ENCODE measurements at regions not wholly inside any gene's neighbourhood (a gene's known extent, or its start where the extent isn't known, plus 50 kb on each side); places are given as distances from the start of the nearest gene placed in this dataset.

DNA sequence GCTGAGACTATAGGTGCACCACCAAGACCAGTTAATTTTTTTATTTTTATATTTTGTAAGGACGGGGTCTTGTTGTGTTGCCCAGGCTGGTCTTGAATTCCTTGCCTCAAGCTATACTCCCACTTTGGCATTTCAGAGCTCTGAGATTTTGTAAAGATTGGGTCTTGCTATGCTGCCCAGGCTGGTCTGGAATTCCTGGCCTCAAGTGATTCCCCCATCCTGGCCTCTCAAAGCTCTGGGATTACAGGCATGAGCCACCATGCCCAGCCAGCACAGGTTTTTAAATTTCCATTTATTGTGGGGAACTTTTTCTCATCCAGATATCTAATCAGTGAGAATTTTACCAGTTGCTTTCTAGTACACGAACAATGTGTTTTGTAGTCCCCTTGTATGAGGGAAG lies 156.1 kb upstream of the VLDLR start:
- no peak for DNase-seq

GRCh38 chr9:2465921-2466460 lies 155.6 kb upstream of the VLDLR start:
- DNase-seq: no peak

DNA sequence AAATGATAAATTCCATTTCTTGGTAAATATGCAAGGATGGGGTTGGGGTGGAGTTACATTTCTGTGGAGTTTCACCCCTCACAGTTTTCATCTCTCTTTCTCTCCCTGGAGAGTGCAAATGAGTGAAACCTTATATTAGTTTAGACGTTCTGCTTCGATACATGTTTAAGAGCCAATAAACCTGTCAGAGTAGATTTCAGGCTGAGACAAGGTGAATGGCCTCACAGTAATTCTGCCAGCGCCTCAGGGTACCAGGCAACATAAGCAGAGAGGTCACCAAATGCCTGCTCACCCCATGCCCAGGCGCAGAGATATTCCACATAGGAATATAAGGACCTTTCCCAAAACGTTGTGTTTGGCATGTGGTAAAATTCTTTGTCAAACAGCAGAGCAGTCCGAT lies 154.9 kb upstream of the VLDLR start:
- no peak for DNase-seq

DNA sequence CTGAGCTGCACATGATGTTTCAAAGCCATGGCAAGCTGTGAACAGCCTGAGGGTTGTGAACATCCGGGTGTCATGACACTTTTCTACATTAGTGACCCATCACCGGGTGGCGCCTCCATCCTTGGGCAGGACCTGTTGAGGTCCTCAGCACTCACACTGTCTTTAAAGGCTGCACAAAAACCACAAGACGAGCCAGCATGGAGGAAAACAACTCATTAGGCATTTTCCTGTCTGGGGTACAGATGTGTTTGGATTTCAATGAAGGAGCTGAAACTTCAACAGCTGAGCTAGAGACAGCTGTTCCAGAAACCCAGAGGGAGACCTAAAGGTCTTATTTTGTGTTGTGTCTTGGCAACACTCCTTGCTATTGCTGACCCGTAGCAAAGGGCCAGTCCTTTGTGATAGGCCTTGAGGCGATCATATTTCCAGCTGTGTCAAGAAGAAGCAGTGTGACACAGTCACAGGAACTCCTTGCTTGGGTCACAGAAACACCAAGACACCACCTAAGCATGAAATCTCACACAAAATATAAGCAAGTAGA lies 151.8 kb upstream of the VLDLR start:
- DNase-seq: no peak

DNA sequence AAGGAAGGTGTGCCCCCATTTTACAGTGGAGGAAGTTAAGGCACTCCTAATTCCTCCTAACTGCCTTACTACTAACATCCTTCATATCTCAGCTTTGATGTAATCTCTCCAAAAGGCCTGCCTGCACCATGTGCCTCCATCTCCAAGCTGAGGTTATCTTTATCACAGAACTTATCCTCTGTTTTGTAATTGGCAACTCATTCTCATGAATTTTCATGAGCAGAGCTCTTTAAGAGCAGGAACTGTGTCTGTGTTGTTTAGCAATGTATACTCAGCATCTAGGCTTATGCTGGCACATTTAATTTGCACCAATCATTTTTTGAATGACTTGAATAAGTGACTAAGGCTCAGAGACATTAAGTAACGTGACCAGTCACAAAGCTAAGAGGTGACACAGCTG lies 147.9 kb upstream of the VLDLR start:
- DNase-seq: no peak

GRCh38 chr9:2477755-2478154 lies 143.8 kb upstream of the VLDLR start:
- no peak for DNase-seq

DNA sequence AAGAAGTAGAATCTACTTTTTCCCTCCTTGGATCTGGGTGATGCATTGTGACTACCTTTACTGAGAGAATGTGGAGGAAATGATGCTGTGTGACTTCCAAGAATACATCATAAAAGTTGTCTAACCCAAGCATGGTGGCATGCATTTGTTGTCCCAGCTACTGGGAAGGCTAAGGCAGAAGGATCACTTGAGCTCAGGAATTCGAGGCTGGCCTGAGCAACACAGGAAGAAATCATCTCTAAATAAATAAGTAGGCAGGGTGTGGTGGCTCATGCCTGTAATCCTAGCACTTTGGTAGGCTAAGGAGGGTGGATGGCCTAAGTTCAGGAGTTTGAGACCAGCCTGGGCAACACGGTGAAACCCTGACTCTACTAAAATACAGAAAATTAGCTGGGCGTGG lies 143.2 kb upstream of the VLDLR start:
- DNase-seq: no peak

GRCh38 chr9:2479056-2479565 lies 142.5 kb upstream of the VLDLR start:
- DNase-seq: no peak

GRCh38 chr9:2480255-2480837 lies 141.2 kb upstream of the VLDLR start:
- DNase-seq: no peak

DNA sequence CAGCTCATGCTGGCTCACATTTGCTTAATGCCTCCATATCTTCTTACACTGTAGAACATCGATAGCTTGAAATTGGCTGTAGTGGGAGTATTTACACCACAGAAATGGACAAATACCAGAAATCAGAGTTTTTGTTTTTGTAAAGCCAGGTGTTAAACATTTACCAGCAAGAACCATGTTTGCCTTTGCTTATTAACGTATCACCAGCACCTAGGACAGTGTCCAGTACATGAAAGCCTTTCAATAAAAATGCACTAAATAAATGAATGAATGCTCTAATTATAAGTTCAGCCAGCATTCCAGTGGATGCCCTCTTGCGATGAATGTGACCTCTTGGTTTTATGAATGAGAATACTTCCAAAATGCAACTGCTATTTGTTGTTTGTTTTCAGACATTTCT lies 140.4 kb upstream of the VLDLR start:
- DNase-seq: no peak

GRCh38 chr9:2486988-2487387 lies 134.6 kb upstream of the VLDLR start:
- no peak for DNase-seq

- no peak for DNase-seq
Observed at GRCh38 chr9:2489838-2490314, 131.7 kb upstream of the VLDLR start.

- no peak for DNase-seq
Observed at GRCh38 chr9:2492161-2492560, 129.4 kb upstream of the VLDLR start.

GRCh38 chr9:2493109-2493508 lies 128.5 kb upstream of the VLDLR start:
- no peak for DNase-seq

GRCh38 chr9:2493529-2493928 lies 128.1 kb upstream of the VLDLR start:
- DNase-seq: no peak

- DNase-seq: no peak
Observed at GRCh38 chr9:2494562-2494961, 127.0 kb upstream of the VLDLR start.

- DNase-seq: no peak
Observed at GRCh38 chr9:2495221-2496005, 126.2 kb upstream of the VLDLR start.

DNA sequence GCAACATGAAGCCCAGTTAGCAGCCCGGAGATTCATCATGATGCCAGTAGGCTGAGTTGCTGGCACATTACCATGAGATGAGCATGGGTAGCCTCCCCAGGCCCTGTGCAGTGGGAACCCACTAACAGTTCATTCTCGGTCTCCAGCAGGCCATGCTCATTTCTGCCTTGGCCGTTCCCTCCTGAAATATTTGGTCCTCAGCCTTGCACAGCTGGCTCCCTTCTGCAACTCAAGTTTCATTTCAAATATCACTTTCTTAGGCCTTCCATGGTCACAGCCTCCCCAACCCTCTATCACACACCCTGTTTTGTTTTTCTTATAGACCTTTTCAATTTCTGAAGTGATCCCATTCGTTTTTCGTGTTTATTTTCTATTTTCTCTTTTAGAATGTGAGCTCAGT lies 125.4 kb upstream of the VLDLR start:
- no peak for DNase-seq

GRCh38 chr9:2496934-2497333 lies 124.7 kb upstream of the VLDLR start:
- no peak for DNase-seq

DNA sequence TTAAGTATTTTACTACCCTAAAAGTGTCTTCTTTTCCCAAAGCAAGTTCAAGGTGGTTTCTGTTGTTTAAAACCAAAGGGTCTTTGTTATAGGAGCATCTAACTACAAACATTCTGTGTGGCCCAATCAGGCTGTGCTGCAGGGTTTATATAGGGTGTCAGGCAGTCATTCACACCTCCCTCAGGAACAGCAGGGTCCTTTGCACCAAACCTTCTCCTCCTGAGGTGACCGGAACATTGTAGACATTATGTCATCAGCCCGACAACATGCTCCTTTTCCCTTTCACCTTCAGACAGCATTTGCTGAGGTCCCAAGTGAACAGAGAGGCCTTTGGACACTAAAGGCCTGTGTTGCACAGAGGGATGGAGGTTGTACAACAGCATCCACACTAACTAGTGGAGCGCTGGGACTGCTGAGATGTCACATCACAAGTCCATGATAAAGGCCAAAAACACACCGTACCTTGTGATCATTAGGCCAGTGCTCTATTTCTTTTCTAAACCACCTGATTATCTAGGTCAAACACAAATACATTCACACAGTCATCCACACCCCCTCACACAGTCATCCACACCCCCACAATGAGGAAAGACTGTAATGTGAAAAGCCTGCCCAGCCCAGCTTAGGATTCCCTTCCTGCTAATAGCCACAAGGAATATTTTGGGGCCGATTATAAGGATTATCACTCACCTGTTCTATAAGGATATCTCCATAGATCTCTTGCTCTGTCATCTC lies 123.8 kb upstream of the VLDLR start:
- DNase-seq: no peak

GRCh38 chr9:2502210-2502609 lies 119.4 kb upstream of the VLDLR start:
- DNase-seq: no peak

DNA sequence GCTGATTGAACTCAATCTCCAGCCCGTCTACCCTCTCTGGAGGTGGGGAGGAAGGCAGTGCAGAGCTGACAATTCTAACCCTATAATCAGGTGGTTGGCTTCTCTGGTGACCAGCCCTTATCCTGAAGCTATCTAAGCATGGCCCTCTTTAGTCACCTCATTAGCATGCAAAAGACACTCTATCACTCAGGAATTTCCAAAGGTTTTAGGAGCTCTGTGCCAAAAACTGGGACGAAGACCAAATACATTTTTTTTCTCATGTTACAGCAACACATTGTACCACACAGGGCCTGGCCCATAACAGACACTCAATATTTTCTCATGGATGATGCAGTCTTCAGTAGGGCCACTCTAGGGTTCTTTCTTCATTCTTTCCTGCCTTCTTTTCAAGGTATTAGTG lies 118.8 kb upstream of the VLDLR start:
- DNase-seq: no peak

DNA sequence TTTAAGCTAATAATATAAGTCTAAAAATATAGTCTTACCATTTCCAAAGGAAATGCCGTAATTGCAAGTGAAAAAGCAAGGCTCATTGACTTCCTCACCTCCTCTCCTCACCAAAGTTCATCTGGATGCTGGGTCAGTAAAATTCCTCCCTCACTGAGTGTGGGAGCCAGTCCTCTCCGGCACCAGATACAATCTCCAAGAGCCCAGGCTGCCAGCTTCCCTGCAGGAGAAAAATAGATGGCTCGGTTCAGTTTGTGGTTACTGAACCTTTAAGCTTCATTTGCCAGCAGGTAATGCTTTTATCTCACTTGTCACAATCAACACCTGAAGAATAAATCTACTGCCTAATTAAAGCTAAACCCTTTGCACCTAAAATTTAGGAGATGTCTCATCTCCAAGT lies 115.3 kb upstream of the VLDLR start:
- no peak for DNase-seq
